Vagina (tissue), 2 donors: ENCODE measurements at regions not wholly inside any gene's neighbourhood (a gene's known extent, or its start where the extent isn't known, plus 50 kb on each side); places are given as distances from the start of the nearest gene placed in this dataset.

Source experiments
- DNase-seq, 2 donors: peaks; one replicate each; pipeline ENCODE4 v3.0.0-alpha.2; 2017; ENCODE audit errors: extremely low spot score in 2 of 2
- H3K27ac ChIP-seq: fragments of 200-600 bp; sonication (generic); one replicate; pipeline ENCODE4 v1.5.1; 2019
- H3K27me3 ChIP-seq: fragments of 200-600 bp; sonication (generic); one replicate; pipeline ENCODE4 v1.5.1; 2019
- H3K36me3 ChIP-seq, 2 donors: fragments of 200-600 bp; sonication (generic); one replicate each; pipeline ENCODE4 v1.5.1; 2017 to 2019
- H3K4me1 ChIP-seq: fragments of 200-600 bp; sonication (generic); one replicate; pipeline ENCODE4 v1.5.1; 2019
- H3K4me3 ChIP-seq, 2 donors: fragments of 200-600 bp; sonication (generic); 1 replicate in 1 of 2; 2 replicates in 1 of 2; pipeline ENCODE4 v1.5.1; 2016 to 2019
- H3K9me3 ChIP-seq: fragments of 200-600 bp; sonication (generic); one replicate; pipeline ENCODE4 v1.5.1; 2019
- POLR2A ChIP-seq, 2 donors: fragments of 450-650 bp; IDR thresholded peaks; one replicate each; pipeline ENCODE4 v1.6.1; 2017; ENCODE audit warnings: antibody characterized with exemption in 2 of 2, mild to moderate bottlenecking in 2 of 2, moderate library complexity in 2 of 2
- POLR2AphosphoS5 ChIP-seq, 2 donors: sonication (generic); formaldehyde crosslinking; IDR thresholded peaks; one replicate each; pipeline ENCODE4 v1.9.0; 2017; ENCODE audit warnings: antibody characterized with exemption in 2 of 2, mild to moderate bottlenecking in 2 of 2, low read depth in 1 of 2; ENCODE audit not compliant: insufficient read depth in 1 of 2
- intact Hi-C: fragments of 100-400 bp; cut with DNase I; formaldehyde crosslinking; loops from one replicate; pipeline ENCODE4 v1.15.1; 2023
- TF ChIP-seq, protein P1 (sequence below), 3 experiments: fragments of 450-650 bp in 2 of 3; fragments of 200-600 bp in 1 of 3; sonication (generic) in 1 of 3; IDR thresholded peaks; one replicate each; pipeline ENCODE4 v1.5.1; 2017 to 2019; ENCODE audit warnings: antibody characterized with exemption in 3 of 3, mild to moderate bottlenecking in 2 of 3, moderate library complexity in 2 of 3

DNA sequence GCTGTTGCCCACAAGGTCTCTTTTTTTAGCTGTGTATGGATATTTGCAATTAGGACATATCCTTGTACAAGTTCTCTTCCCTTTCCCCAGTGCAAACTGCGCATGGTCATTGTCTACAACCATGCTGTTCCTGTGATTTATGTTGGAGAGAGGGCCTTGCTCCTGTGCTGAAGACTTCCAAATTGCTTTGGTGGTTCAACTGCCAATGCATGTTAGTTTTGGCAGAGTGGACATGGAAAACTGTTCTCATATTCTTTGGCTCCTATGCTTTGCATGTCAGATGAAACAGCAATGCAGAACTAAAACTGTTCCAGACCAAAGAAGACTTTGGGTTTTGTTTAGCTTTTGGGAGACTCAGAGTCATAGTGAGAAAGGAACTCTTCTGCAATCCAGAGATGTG is 148.8 kb upstream of the EDNRA start:
- DNase-seq: no peak
- TF ChIP-seq, protein P1, sequence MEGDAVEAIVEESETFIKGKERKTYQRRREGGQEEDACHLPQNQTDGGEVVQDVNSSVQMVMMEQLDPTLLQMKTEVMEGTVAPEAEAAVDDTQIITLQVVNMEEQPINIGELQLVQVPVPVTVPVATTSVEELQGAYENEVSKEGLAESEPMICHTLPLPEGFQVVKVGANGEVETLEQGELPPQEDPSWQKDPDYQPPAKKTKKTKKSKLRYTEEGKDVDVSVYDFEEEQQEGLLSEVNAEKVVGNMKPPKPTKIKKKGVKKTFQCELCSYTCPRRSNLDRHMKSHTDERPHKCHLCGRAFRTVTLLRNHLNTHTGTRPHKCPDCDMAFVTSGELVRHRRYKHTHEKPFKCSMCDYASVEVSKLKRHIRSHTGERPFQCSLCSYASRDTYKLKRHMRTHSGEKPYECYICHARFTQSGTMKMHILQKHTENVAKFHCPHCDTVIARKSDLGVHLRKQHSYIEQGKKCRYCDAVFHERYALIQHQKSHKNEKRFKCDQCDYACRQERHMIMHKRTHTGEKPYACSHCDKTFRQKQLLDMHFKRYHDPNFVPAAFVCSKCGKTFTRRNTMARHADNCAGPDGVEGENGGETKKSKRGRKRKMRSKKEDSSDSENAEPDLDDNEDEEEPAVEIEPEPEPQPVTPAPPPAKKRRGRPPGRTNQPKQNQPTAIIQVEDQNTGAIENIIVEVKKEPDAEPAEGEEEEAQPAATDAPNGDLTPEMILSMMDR (IDR thresholded peaks at IDR 0.05): no peak
- no peak for TF ChIP-seq POLR2A (IDR thresholded peaks at IDR 0.05)
- no peak for TF ChIP-seq POLR2AphosphoS5 (IDR thresholded peaks at IDR 0.05; ENCODE audit: insufficient read depth in 1 of 2, low read depth in 1 of 2)
- intact Hi-C loops: no loop called here
- Histone ChIP-seq H3K4me3 (no peak overlapping the region), H3K27ac (no peak overlapping the region), H3K27me3 (no peaks in the 10 kb centered on the region), H3K9me3 (no peaks in the 10 kb centered on the region), H3K4me1 (no peaks in the 10 kb centered on the region), H3K36me3 (no peaks in the 10 kb centered on the region)

DNA sequence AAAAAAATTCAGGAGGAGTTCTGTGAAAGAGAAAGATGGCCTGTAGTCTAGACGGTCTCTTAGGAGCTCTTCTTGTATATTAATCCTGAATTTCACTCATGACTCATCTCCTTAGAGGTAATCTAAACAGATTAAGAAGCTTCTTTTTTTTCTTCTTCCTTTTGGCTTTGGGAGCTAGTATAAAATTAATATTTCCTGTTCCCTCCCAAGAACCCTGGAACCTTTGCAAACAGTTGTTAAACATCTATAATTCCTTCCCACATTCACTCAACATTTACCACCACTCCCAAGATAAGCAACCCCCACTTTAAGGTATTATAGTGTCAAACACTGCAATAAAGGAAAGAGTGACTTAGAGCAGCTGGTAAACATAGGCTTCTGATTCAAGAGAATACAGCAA is 146.4 kb upstream of the EDNRA start:
- Histone ChIP-seq H3K4me3 (no peak overlapping the region), H3K4me1 (no peaks in the 10 kb centered on the region), H3K27me3 (no peaks in the 10 kb centered on the region), H3K36me3 (no peaks in the 10 kb centered on the region), H3K27ac (no peak overlapping the region), H3K9me3 (no peaks in the 10 kb centered on the region)
- no peak for DNase-seq
- no peak for TF ChIP-seq POLR2AphosphoS5 (IDR thresholded peaks at IDR 0.05; ENCODE audit: insufficient read depth in 1 of 2, low read depth in 1 of 2)
- TF ChIP-seq, protein P1 (IDR thresholded peaks at IDR 0.05): no peak
- TF ChIP-seq POLR2A (IDR thresholded peaks at IDR 0.05): no peak
- intact Hi-C loops: no loop called here

DNA sequence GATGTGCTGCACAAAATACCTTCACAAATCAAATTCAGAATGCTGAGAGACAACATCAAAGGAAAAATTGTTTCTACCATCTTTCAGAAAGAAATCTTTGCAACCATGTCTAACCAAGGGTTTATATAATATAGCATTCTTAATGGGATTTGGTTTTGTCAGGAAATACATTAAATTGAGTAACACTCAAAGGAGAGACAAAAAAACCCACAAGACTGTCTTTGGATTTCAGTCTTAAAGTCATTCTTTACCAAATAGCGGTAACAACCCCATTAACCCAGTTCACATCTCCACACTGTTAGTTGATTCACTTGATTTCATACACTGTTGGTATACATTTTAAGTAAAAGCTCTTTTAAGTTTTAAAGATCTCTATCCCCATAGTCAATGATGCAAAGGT is 145.7 kb upstream of the EDNRA start:
- Histone ChIP-seq H3K9me3 (no peaks in the 10 kb centered on the region), H3K4me3 (no peak overlapping the region), H3K4me1 (no peaks in the 10 kb centered on the region), H3K36me3 (no peaks in the 10 kb centered on the region), H3K27ac (no peak overlapping the region), H3K27me3 (no peaks in the 10 kb centered on the region)
- no peak for DNase-seq
- intact Hi-C loops: no loop called here
- TF ChIP-seq POLR2AphosphoS5 (IDR thresholded peaks at IDR 0.05; ENCODE audit: insufficient read depth in 1 of 2, low read depth in 1 of 2): no peak
- TF ChIP-seq POLR2A (IDR thresholded peaks at IDR 0.05): no peak
- TF ChIP-seq, protein P1 (IDR thresholded peaks at IDR 0.05): no peak

DNA sequence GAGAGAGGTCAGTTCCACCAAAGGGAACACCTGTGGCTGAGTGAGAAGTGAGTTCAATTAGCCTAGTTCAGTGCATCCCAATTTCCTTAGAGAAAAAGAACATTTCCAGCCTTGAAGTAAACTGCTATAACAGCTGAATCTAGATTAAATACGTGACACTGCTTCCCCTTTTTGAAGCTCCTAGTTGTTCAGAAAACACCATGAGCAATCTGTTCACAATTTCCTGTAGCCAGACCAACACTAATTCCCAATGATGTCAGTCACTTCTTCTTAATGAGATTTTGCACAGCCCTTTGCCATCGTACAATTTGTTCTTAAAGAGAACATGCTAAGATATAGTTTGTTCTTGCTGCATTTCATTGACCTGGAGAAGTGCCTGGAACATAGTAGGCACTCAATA is 144.6 kb upstream of the EDNRA start:
- Histone ChIP-seq H3K4me1 (no peaks in the 10 kb centered on the region), H3K27ac (no peak overlapping the region), H3K9me3 (no peaks in the 10 kb centered on the region), H3K27me3 (no peaks in the 10 kb centered on the region), H3K36me3 (no peaks in the 10 kb centered on the region), H3K4me3 (no peak overlapping the region)
- DNase-seq: no peak
- intact Hi-C loops: no loop called here
- no peak for TF ChIP-seq POLR2AphosphoS5 (IDR thresholded peaks at IDR 0.05; ENCODE audit: insufficient read depth in 1 of 2, low read depth in 1 of 2)
- TF ChIP-seq, protein P1 (IDR thresholded peaks at IDR 0.05): no peak
- no peak for TF ChIP-seq POLR2A (IDR thresholded peaks at IDR 0.05)

DNA sequence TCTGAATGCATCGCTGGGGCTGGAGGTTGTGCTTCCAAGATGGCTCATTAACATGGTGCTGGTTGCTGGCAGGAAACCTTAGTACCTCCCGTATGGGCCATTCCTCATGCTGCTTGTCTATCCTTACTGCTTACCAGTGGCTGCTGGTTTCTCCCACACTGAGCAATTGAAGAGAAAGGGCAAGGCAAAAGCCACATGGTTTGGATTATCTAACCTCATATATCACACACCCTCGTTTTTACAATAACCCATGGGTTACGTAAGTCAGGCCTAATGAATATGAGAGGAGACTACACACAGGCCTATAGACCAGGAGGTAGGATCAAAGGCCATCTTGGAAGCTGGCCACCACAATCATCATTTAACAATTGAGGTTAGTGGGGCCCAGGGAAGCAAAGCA is 141.8 kb upstream of the EDNRA start:
- Histone ChIP-seq H3K4me1 (no peaks in the 10 kb centered on the region), H3K27me3 (no peaks in the 10 kb centered on the region), H3K27ac (no peak overlapping the region), H3K4me3 (no peak overlapping the region), H3K9me3 (no peaks in the 10 kb centered on the region), H3K36me3 (no peaks in the 10 kb centered on the region)
- TF ChIP-seq, protein P1 (IDR thresholded peaks at IDR 0.05): no peak
- TF ChIP-seq POLR2A (IDR thresholded peaks at IDR 0.05) (no peak), POLR2AphosphoS5 (IDR thresholded peaks at IDR 0.05; ENCODE audit: insufficient read depth in 1 of 2, low read depth in 1 of 2) (no peak)
- DNase-seq: no peak
- intact Hi-C loops: no loop called here
